GM18498 (cell line): ENCODE measurements at regions not wholly inside any gene's neighbourhood (a gene's known extent, or its start where the extent isn't known, plus 50 kb on each side); places are given as distances from the start of the nearest gene placed in this dataset.
"Not testable (repeated sequence)": the region's sequence is repeated elsewhere in the genome, so short reads cannot be mapped to it uniquely, and the experiment has no call there.

Source experiments
- ATAC-seq: cut with Tn5 transposase; IDR thresholded peaks from one replicate; pipeline ENCODE4 v1.9.1; 2021; ENCODE audit warnings: mild to moderate bottlenecking, moderate library complexity; ENCODE audit not compliant: unreplicated experiment

DNA sequence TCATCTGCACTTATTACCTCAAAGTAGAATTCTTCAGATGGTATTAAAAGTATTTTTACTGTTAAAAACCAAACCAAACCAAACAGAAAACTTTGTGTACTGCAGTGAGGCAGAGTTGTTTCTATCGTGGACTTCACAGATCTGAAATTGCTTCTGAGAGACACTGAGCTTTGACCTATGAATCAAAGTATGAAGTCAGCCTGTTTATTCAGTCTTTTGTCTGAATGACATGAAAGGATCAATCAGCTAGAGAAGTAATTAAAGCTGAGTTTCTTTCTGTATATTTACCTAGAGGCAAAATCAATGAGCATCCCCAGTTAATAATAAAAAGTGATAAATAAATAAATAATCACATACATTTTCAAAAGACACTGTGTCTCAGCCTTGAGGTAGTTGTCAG is 2121.0 kb downstream of the PCDH7 start:
- ATAC-seq, result no peak

DNA sequence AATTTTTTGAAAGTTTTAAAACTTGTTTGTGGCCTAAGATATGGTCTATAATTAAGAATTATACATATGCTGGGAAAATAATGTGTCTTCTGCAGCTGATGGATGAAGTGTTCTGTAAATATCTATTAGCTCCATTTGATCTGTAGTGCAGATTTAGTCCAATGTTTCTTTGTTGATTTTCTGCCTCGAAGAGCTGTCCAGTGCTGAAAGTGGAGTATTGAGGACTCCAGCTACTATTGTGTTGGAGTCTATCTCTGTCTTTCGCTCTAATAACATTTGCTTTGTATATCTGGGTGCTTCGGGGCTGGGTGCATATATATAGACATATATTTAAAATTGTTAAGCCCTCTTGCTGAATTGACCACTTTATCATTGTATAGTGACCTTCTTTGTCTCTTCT is 2127.3 kb downstream of the PCDH7 start:
- ATAC-seq, result no peak

DNA sequence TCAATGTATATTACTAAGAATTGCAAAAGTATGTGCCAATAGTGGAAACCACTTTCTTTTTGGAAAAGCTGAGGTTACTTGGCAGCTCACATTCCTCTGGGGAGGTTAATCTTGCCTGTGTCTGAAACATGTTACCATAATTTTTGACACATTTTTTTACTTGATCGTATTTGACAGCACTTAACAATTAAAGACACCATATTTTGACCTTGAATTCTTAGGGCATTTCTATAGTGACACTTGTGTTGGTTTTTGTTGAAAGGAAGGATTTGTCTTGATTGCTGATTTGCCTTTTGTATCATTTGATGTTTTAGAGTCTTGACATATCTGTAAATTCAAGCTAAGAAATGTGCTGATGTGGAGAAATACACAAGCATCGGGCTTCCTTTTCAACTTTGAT is 2135.5 kb downstream of the PCDH7 start:
- ATAC-seq, result no peak

DNA sequence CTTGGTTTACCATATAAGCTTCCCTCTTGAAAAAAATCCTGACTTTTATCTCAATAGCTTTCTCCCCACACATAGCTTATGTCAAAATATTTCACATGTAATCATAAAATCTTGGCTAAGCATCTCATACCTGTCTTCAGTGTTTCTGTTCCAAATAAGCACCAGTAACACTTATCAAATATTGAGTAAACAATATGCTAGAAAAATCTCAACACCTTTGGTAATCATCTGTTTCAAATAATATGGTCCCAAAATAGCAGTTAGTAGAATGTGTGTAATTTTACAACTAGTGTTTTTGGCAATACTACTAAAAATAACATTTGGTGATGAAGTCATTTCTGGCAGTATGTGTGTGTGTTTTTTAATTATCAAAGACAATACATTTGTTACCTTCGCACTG is 2138.2 kb downstream of the PCDH7 start:
- ATAC-seq, result no peak

DNA sequence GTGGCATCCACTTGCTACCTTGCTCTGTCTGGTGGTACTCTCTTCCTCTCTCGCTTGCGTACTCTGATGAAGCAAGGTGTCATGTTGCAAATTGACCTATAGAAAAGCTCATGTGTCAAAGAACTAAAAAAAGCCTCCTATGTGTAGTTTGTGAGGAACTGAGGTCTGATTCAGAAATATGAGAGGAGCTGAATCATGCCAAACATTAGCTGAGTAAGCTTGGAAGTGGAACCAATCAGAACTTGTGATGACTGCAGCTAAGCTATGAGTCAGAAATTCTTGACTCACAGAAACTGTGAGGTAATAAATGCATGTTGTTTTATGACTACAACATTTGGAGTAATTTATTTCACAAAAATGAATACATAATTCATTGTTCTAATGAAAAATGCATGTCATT is 2138.8 kb downstream of the PCDH7 start:
- ATAC-seq, result no peak

DNA sequence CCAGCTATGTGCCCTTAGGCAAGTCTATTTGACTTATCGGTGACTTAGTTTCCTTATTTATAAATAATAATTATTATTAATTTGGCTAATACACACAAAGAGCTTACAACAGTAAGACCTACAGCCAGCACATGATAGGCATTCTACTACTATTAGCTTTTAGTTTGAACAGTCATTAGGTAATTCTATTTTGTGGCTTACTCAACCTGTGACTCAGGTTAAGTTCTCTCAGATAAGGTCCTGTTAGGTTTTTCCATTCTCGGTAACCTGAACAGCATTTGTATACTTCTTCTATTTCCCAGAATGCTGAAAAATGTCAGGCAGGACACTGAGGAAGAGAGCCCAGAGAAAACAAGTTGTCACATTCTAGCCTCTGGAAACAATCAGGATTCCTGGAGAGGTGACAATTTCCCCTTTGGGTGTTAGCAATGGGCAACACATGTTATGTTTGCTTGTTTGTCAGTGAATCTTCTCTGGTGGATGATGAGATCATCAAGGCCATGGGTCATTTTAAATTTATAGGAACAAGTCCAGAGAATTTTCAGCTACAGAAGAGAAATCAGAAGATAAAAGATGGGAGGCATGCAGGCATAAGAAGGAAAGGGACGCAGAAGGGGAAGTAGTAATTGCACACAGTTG is 2144.7 kb downstream of the PCDH7 start:
- no peak for ATAC-seq

DNA sequence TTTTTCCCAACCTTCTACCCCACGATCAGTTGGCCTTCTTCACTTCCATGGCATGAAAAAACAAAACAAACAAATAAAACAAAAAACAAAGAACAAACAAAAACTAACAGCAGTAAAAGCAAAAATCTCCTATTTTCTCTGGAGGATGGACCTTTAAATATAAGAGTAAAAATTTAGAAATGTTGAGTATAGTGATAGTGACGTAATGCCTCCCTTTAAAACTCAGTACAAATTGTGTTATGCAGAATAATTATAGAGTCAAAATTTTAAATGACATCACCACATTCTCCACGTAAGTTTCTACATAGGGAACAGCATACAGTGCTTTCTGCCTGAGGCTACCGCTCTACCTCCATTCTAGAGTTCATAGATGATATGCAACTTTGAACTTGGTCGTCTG is 2156.4 kb downstream of the PCDH7 start:
- ATAC-seq, result no peak

DNA sequence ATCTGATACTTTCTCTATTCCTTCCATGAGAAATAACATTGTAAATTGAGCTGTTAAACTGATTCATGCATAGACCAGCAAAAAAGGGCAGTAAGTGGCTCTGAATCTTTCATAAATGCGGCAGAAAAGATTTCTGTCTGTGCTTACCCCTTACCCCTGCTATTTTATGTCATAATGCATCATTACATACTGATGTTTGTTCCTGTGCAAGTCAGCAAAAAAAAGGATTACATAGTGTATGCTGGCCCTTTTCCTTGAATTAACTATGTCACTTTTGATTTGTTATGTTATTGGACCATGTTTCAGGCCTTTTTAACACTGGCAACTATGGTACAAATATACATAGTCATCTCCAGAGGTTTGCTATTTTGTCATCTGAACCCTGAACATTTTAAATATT is 2159.7 kb downstream of the PCDH7 start:
- no peak for ATAC-seq

DNA sequence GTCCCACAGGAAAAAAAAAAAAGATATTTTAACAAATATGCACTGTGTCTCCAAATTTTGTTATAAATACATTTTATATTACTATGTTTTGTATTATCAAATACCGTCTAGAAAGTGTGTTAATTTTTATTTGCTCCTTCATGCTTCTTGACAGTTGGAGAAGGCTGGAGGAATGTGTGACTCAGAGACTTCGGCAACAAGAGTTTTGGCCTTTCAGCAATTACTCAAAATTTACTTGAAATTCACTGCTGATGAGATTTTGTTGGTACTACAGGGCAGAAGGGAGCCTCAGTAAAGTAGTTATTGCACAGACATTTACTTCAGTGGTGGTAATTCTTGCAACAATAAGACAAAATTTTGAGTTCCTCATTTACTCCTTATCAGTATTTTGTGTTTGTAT is 2164.0 kb downstream of the PCDH7 start:
- no peak for ATAC-seq

DNA sequence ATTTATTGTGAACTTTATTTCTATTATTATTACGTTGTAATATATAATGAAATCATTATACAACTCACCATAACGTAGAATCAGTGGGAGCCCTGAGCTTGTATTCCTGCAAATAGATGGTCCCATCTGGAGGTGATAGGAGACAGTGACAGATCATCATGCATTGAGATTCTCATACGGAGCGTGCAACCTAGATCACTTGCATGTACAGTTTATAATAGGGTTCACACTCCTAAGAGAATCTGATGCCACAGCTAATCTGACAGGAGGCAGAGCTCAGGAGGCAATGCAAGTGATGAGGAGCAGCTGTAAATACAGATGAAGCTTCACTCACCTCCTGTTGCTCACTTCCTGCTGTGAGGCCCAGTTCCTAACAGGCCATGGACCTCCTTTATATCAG is 2170.2 kb downstream of the PCDH7 start:
- no peak for ATAC-seq

DNA sequence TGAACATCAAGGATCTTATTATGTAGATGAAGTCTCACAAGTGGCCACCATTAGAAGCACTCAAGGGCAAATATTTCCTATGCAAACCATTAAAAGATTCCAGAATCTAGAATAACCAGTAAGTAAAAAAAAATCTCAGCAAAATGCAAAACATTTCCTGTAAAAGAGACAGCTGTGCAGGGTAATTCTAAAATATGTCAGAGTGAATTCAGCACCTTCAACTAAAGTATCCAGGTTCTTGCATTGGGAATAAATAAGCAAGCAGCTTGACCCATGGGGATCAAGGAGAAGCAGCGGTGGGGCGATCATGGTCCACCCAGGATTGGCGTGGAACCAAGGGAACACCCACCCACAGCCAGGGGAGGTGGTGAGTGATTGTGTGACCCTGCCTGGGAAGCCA is 2188.9 kb downstream of the PCDH7 start:
- ATAC-seq, result no peak

DNA sequence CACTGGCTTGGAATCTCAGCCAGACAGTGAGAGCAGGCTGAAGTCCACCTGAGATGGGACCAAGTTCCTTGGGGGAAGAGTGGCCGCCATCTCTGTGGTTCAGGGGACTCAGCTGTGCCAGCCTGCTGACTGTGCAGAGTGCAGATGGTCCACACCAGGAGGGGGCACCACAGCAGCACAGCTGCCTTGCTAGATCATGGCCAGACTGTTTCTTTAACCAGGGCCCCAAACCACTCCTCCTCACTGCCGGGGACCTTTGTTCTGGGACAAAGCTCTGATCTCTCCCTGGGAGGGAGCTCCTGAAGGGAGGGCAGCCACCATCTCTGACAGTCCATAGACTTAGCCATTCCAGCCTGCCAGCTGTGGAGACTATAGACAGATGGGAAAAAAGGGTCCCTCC is 2189.6 kb downstream of the PCDH7 start:
- ATAC-seq, result no peak

DNA sequence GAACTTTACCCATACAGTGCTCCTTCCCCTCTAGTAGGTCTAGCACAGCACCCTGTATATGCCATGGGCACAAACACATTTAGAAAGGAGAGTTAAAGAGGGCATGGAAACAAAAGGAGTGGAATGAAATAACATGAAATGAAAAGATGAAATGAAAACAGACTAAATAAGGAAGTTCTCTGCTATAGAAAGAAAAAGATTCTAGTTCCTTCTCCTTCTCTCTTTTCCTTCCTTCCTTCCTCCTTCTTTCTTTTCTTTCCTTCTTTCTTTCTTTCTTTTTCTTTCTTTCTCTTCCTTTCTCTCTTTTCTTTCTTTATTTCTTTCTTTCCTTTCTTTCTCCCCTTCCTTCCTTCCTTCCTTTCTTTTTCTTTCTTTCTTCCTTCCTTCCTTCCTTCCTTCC is 2197.4 kb downstream of the PCDH7 start:
- ATAC-seq, result no peak

DNA sequence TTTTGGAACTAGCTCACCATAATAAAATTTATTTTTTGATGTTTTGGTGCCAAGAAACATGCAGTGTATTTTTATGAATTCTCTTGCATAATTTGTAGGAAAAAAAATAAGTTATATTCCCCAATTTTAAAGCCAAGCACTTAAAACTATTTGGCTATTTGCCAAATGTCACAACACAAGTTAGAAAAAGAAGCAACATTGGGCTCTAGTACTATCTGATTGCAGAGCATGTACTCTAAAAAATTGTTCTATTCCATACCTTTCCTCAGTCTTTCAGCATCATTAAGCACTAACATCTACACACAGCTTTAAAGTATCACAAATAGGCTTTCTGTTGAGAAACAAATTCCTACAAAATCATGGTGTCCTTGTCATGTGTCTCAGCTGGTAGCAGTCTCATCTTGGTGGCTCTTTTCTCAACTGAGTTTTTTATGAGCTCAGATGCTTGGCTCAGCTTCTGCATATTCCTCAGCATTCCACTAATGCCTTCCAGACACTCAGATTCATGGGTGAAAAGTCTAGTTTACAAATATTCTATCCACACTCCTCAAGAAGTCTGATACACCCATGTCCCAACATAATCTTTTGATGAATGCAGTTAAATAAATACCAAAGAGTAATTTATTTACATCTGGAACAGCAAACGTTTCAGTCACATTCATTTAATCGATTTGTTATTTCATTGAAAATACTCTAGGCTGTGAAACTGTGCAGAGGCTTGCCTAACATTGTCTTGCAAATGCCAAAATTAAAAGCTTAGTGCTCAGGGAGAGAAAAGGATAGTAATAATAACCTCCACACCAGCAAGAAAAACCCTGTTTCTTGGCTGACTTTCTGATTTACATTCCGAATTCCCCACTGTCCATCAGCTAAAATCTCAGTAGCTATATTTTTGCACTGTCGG is 2209.9 kb downstream of the PCDH7 start:
- ATAC-seq, result no peak

DNA sequence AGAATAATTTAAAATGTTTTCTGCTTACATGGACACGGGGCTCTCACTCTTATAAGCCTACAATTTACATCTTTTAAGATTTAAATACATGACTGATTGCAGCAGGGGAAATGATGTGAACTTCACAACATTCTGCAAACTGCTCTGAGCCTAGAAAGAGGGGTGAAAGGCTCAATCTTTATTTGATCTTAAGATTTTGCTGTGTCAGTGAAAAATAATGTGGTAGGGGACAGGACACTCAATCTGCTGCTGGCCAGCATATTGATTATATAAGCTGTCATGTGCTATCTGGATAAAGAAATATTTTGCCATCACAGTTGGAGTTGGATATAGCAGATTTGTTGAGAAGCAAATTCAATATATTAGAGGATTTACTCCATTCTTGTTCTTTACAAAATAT is 2210.5 kb downstream of the PCDH7 start:
- ATAC-seq, result no peak

DNA sequence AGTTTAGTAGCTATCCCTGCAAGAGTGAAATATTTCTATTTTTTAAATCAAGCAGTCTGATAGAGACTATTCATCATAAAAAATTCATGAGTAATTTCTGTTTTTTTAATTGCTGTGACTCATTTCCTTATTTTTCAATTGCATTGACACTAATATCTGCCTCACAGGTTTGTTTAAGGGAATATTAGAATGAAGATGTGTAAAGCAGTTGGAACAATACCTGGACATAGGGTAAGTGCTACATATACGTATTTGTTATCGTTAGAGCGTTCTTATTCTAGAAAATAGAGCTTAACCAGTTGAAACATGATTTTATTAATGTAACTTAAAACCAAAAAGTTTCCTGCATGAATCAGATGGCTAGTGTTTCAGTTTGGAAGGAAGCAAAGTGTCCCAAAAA is 2211.3 kb downstream of the PCDH7 start:
- no peak for ATAC-seq

DNA sequence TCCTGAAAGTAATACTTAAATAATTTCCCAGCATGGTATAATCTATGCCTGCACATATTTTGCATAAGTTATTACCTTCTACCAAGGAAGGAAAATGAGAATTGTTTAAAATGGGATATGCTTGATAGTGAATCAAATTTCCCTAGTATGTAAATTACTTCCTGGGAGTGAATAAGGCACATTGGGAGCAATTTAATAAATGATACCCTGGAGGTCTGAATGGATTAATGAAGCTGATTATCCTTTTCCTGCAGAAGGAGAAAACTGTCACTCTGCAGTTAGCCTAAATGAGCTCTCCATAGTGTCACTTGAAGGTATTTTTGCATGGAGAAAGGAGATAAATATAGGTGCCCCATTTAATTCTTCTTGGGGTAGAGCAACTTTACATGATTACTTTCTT is 2212.0 kb downstream of the PCDH7 start:
- ATAC-seq, result no peak

DNA sequence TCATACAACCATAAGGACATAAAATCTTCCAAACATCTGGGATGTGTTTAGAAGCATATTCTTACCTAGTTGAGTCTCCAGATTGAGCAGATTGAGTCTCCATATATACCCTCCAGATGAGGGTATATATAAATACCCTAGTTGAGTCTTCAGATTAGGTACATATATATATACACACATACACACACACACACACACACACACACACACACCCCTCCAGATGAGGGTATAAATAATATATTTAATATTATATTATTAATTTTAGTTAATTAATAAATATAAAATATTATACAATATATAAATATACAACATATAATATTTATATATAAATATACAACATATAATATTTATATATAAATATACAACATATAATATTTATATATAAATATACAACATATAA is 2219.1 kb downstream of the PCDH7 start:
- ATAC-seq, result not testable (repeated sequence)

DNA sequence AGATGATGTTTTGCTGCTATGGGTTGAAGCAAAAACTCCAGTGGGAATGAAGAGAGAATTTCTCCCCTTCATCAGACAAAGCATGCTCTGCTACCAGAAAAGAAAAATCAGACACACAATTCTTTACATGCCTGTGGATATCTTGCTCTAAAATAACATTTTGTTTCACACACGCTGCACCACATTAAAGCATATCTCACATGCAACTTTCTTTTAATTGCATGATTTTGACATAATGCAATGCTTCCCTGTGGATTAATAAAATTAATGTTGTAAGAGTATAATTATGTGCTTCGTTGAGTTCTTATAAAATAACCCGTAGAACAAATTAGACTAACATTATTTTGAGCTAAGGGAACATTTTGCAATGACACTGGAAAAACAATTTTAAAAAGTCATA is 2230.7 kb downstream of the PCDH7 start:
- no peak for ATAC-seq

DNA sequence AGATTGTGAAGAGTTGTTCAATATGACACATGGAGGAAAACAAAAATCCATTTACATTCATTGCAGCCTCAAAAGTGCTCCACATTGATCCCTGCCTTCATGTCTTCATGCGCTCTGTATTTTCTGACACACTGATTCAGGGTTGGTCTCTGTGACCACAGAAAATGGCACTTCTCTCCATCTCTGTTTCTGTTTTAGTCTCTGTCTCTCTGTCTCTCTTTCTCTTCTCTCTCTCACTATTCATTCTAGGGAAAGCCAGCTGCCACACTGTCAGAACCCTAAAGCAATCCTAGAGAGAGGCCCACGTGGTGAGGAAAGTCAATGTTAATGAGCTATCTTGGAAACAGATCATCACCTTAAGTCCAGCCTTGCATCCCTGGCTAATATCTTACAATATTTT is 2238.4 kb downstream of the PCDH7 start:
- no peak for ATAC-seq

DNA sequence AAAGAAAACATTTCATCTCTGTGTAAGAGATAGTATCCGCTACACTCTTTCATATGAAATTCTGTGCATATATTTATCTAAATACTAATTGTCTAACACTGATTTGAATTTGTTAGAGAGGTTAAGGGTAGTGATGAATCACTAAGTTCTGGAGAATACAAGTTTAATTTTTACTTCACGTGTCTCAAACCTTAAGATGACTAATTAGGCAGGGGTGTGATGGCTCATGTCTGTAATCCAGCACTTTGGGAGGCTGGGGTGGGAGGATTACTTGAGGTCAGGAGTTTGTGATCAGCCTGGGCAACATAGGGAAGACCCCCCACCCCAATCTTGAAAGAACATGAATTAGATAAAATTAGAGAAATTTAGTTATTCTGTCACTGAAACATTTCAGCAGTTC is 2241.9 kb downstream of the PCDH7 start:
- ATAC-seq, result no peak

DNA sequence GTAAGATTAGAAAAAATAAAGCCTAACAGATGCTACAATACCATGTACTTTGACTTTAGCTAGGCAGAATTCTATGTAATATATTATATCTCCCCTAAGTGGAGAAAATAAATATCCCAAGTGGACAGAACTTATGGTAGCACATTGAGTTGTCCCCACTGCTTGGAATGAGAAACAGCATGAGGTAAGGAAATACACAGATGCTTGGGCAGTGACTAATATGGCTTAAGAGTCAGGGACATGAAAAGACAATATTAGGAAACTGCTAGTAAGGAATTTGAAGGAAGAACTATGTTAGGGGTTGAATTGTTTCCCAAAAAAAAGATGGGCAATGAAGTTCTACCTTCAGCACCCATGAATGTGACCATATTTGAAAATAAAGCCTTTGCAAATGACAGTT is 2265.1 kb downstream of the PCDH7 start:
- no peak for ATAC-seq

DNA sequence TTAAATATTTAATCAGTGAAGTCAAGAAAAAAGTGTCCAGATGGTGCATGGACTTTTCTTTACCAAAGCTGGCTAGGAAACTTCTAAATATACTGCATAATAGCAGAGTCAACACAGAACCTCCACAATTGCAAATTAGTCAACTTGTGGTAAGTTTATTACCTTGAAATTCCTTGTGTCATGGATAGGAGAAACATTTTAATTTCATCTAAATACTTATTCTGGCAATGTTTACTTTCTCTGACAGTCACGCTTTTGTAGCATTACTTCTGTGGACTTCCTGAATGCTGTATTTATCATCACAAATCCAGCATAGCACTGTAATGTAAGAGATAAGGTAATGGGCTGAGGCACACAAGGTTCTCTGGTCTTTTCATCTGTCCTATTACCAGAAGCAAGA is 2266.1 kb downstream of the PCDH7 start:
- ATAC-seq, result no peak
